22Rv1 (cell line): ENCODE measurements at regions not wholly inside any gene's neighbourhood (a gene's known extent, or its start where the extent isn't known, plus 50 kb on each side); places are given as distances from the start of the nearest gene placed in this dataset.

Experiments used
- CTCF ChIP-seq: fragments of 450-650 bp; IDR thresholded peaks from 2 replicates; pipeline ENCODE4 v1.5.1; 2017; ENCODE audit warnings: mild to moderate bottlenecking
- ZFX ChIP-seq: fragments of 450-650 bp; IDR thresholded peaks from 2 replicates; pipeline ENCODE4 v1.6.1; 2017; ENCODE audit warnings: antibody characterized with exemption, borderline replicate concordance

- TF ChIP-seq CTCF, result no peak
- no peak for TF ChIP-seq ZFX
Observed at GRCh38 chr4:151529187-151529586, 120.2 kb downstream of the FHIP1A start.
